Uterus (tissue), 3 donors: ENCODE measurements at regions not wholly inside any gene's neighbourhood (a gene's known extent, or its start where the extent isn't known, plus 50 kb on each side); places are given as distances from the start of the nearest gene placed in this dataset.

Experiments used
- DNase-seq, 2 donors: peaks; one replicate each; pipeline ENCODE4 v3.0.0-alpha.2; 2019 to 2020
- H3K27ac ChIP-seq, 2 donors: fragments of 200-600 bp; sonication (generic); 1 replicate in 1 of 2; 2 replicates in 1 of 2; pipeline ENCODE4 v1.5.1; 2016 to 2018
- H3K27me3 ChIP-seq, 2 donors: fragments of 200-600 bp; sonication (generic); one replicate each; pipeline ENCODE4 v1.5.1; 2018 to 2019; ENCODE audit warnings: control low read depth in 1 of 2
- H3K36me3 ChIP-seq, 2 donors: fragments of 200-600 bp; sonication (generic); one replicate each; pipeline ENCODE4 v1.5.1; 2019; ENCODE audit warnings: control low read depth in 1 of 2
- H3K4me1 ChIP-seq, 2 donors: fragments of 200-600 bp; sonication (generic); one replicate each; pipeline ENCODE4 v1.5.1; 2018 to 2019; ENCODE audit warnings: control low read depth in 1 of 2
- H3K4me3 ChIP-seq, 2 donors: fragments of 200-600 bp; sonication (generic); 1 replicate in 1 of 2; 2 replicates in 1 of 2; pipeline ENCODE4 v1.5.1; 2018 to 2019; ENCODE audit warnings: mild to moderate bottlenecking in 1 of 2
- H3K9me3 ChIP-seq, 2 donors: fragments of 200-600 bp; sonication (generic); one replicate each; pipeline ENCODE4 v1.5.1; 2019; ENCODE audit warnings: control low read depth in 1 of 2
- POLR2A ChIP-seq, 2 donors: fragments of 450-650 bp; IDR thresholded peaks; one replicate each; pipeline ENCODE4 v1.6.1; 2016; ENCODE audit warnings: antibody characterized with exemption in 2 of 2, mild to moderate bottlenecking in 1 of 2, moderate library complexity in 1 of 2
- intact Hi-C: fragments of 100-400 bp; cut with DNase I; formaldehyde crosslinking; loops from one replicate; pipeline ENCODE4 v1.15.1; 2023; ENCODE audit warnings: low total_unique reads
- TF ChIP-seq, protein P1 (sequence below), 4 experiments: fragments of 200-600 bp in 2 of 4; fragments of 450-650 bp in 2 of 4; sonication (generic) in 2 of 4; IDR thresholded peaks; one replicate each; pipeline ENCODE4 v1.5.1; 2016 to 2019; ENCODE audit warnings: antibody characterized with exemption in 4 of 4, mild to moderate bottlenecking in 2 of 4, moderate library complexity in 1 of 4
- donor health status: DM: yes; HTN: yes; CAD: no.

DNA sequence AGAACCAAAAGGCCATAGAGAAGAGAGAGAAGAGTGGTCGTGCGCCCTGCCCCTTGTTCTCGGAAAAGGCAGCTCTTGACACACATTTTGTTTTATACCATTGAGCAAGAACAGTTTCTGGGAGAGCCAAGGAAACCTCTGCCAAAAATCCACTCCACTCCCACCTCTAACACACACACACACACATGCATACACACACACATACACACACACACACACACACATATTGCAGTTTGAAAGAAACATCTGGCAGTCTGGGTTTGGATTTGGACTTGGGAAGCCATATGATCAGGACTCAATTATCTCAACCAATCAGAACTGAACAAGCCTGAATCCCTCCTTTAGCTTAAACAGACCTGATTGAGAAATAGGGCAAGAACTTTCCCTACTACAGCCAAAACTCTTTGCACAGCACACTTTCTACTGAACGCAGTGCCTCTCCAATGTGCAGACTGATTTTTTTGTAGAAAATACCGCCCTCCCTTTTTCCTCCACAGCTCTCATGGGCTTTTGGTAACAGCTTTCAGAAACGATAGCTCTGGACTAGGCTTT, 484.0 kb upstream of the ZWINT start:
- Histone ChIP-seq H3K4me3 (no peak overlapping the region), H3K27ac (no peak overlapping the region), H3K4me1 (no peaks in the 10 kb centered on the region), H3K9me3 (no peaks in the 10 kb centered on the region), H3K27me3 (no peaks in the 10 kb centered on the region), H3K36me3 (no peaks in the 10 kb centered on the region)
- intact Hi-C loops: no loop called here
- no peak for DNase-seq
- TF ChIP-seq, protein P1, sequence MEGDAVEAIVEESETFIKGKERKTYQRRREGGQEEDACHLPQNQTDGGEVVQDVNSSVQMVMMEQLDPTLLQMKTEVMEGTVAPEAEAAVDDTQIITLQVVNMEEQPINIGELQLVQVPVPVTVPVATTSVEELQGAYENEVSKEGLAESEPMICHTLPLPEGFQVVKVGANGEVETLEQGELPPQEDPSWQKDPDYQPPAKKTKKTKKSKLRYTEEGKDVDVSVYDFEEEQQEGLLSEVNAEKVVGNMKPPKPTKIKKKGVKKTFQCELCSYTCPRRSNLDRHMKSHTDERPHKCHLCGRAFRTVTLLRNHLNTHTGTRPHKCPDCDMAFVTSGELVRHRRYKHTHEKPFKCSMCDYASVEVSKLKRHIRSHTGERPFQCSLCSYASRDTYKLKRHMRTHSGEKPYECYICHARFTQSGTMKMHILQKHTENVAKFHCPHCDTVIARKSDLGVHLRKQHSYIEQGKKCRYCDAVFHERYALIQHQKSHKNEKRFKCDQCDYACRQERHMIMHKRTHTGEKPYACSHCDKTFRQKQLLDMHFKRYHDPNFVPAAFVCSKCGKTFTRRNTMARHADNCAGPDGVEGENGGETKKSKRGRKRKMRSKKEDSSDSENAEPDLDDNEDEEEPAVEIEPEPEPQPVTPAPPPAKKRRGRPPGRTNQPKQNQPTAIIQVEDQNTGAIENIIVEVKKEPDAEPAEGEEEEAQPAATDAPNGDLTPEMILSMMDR (IDR thresholded peaks at IDR 0.05): no peak
- no peak for TF ChIP-seq POLR2A (IDR thresholded peaks at IDR 0.05)

DNA sequence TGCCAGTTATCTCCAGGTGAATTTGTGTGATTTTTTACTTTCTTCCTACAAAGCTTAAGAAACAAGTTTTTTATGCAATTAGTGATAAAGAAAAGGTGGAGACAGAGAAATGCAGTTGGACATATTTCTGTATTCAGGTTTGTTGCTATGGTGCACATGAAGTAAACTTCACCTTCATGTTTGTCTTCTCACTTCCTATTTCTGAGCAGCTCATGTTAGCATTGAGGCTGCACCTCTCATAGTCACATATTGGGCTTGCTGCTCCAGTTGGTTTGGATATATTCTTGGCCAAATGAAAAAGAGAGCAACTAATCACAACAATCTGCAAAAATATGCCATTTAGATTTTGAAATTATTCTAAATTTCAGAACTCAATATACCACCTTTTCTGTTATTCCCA, 475.6 kb upstream of the ZWINT start:
- Histone ChIP-seq H3K4me3 (no peak overlapping the region), H3K27ac (no peak overlapping the region), H3K27me3 (no peaks in the 10 kb centered on the region), H3K36me3 (no peaks in the 10 kb centered on the region), H3K9me3 (no peaks in the 10 kb centered on the region), H3K4me1 (no peaks in the 10 kb centered on the region)
- intact Hi-C loops: no loop called here
- DNase-seq: no peak
- TF ChIP-seq, protein P1 (IDR thresholded peaks at IDR 0.05): no peak
- no peak for TF ChIP-seq POLR2A (IDR thresholded peaks at IDR 0.05)

DNA sequence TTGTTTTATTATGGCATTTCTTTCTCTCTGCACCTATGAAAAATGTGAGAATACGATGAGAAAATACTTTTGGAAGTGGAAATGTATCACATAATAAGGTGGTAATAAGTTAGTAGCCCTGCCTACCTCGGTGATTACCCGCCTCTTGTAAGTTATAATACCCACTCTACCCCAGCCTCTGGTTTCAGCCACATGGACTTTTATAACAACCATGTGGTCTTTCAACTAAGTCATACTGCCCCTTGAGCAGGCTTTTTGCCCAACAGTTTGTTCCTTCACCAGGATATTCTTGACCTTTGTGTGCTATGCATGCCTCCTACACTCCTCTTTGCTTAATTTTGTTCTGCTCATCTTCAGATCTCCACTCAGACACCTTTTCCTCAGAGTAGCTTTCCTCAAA, 470.6 kb upstream of the ZWINT start:
- Histone ChIP-seq H3K9me3 (no peaks in the 10 kb centered on the region), H3K27me3 (no peaks in the 10 kb centered on the region), H3K27ac (no peak overlapping the region), H3K4me3 (no peak overlapping the region), H3K4me1 (no peaks in the 10 kb centered on the region), H3K36me3 (no peaks in the 10 kb centered on the region)
- intact Hi-C loops: no loop called here
- TF ChIP-seq, protein P1 (IDR thresholded peaks at IDR 0.05): no peak
- TF ChIP-seq POLR2A (IDR thresholded peaks at IDR 0.05): no peak
- no peak for DNase-seq

DNA sequence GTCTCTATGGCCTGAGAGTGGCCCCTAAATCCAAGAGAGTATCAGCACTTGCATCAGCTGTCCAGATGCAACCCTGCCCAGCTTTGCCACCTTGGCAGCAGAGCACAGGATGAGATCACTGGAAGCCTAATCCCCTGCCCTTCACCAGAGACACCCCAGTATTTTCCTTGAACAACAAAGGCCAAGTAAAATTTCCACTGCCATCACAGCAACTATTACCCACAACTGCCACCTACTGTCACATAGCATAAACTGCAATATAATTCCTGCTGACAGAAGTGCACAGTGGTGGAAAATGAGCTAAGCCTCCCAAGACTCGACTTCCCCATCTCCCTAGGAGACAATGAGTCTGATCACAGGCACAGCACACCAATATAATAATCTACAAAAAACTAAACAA, 462.8 kb upstream of the ZWINT start:
- no peak overlapping the region for H3K27ac ChIP-seq
- intact Hi-C loops: no loop called here

DNA sequence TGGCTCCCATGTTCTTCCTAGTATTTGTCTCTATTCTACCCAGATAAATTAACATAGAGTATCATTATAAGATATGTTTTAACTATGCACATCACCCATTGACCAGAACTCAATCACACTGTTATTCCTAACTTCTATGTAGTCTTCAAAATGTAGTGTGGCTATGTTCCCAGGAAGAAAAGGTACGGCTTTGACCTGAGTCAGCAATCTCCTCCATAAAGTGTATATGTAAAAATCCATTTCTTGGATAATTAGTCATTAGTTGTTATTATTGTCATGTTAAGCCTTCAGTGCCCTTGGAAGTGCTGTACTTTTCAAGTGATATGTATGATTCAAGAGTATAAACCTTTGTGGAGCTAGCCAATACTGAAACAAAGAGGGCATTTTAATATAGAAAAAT, 444.0 kb upstream of the ZWINT start:
- intact Hi-C loops: no loop called here
- H3K9me3 ChIP-seq: no peaks in the 10 kb centered on the region
- H3K27me3 ChIP-seq: no peaks in the 10 kb centered on the region
- no peaks in the 10 kb centered on the region for H3K4me1 ChIP-seq
- TF ChIP-seq, protein P1 (IDR thresholded peaks at IDR 0.05): no peak
- no peak for TF ChIP-seq POLR2A (IDR thresholded peaks at IDR 0.05)
- DNase-seq: no peak
- no peak overlapping the region for H3K4me3 ChIP-seq
- no peaks in the 10 kb centered on the region for H3K36me3 ChIP-seq
- no peak overlapping the region for H3K27ac ChIP-seq

More for the DNA sequence above, 462.8 kb upstream of the ZWINT start:
- TF ChIP-seq, protein P1 (IDR thresholded peaks at IDR 0.05): no peak
- TF ChIP-seq POLR2A (IDR thresholded peaks at IDR 0.05): no peak
- DNase-seq: no peak
- Histone ChIP-seq H3K9me3 (no peaks in the 10 kb centered on the region), H3K4me1 (no peaks in the 10 kb centered on the region), H3K4me3 (no peak overlapping the region), H3K27me3 (no peaks in the 10 kb centered on the region), H3K36me3 (no peaks in the 10 kb centered on the region)
